ENCODE measurements at regions not wholly inside any gene's neighbourhood (a gene's known extent, or its start where the extent isn't known, plus 50 kb on each side); places are given as distances from the start of the nearest gene placed in this dataset.

DNA sequence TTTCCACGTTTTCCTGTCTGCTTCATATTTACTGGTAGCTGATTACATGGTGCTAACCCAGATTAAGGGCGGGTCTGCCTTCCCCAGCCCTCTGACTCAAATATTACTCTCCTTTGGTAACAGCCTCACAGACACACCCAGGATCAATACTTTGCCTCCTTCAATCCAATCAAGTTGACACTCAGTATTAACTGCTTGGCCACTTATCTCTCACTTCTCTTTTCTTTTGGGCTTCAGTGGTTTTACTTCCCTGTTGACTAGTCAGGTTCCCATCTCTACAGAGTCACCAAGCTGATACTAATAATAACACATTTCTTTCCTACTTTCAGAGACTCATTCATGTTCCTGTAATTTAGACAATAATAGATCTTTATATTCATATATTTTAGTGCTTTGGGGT lies 302.2 kb upstream of the MAP2 start:
- Histone ChIP-seq H2AFZ (ENCODE audit: low read length) (no peak overlapping the region), H3K4me2 (ENCODE audit: insufficient read depth in 1 of 2, low read depth in 2 of 2, low read length in 2 of 2) (no peak overlapping the region), H3K14ac (ENCODE audit: insufficient read length) (no peak overlapping the region), H3K79me2 (ENCODE audit: control insufficient read depth in 1 of 2, insufficient read depth in 2 of 2, low read length in 2 of 2) (no peaks in the 10 kb centered on the region), H3K18ac (ENCODE audit: extremely low read depth, low read length) (no peak overlapping the region), H3K4me1 (replicated peaks in 1 of 4; ENCODE audit: control insufficient read depth in 3 of 4, insufficient read depth in 4 of 4, low read length in 3 of 4) (no peaks in the 10 kb centered on the region), H3K4me3 (ENCODE audit: extremely low read depth in 1 of 4, insufficient read depth in 2 of 4, low read depth in 3 of 4, low read length in 4 of 4) (no peak overlapping the region), H2BK12ac (ENCODE audit: low read depth, low read length) (no peak overlapping the region), H3K27me3 (replicated peaks in 1 of 4; ENCODE audit: control insufficient read depth in 3 of 4, extremely low read depth in 1 of 4, insufficient read depth in 3 of 4, low read length in 3 of 4) (no peaks in the 10 kb centered on the region), H3K4ac (replicated peaks; ENCODE audit: insufficient read length, low read depth, low read length) (no peak overlapping the region), H3K56ac (replicated peaks; ENCODE audit: insufficient read length, low read depth, low read length) (no peak overlapping the region), H3K23me2 (ENCODE audit: low read depth, low read length) (no peaks in the 10 kb centered on the region), H3K23ac (ENCODE audit: insufficient read length) (no peak overlapping the region), H4K8ac (ENCODE audit: extremely low read depth, insufficient read depth, low read length) (no peak overlapping the region), H2BK5ac (ENCODE audit: low read depth, low read length) (no peak overlapping the region), H2BK20ac (ENCODE audit: low read length) (no peak overlapping the region), H3K9me3 (ENCODE audit: insufficient read depth in 2 of 2, low read depth in 1 of 2, low read length in 1 of 2) (no peaks in the 10 kb centered on the region), H3K79me1 (ENCODE audit: low read depth, low read length) (no peaks in the 10 kb centered on the region), H3K9ac (replicated peaks in 1 of 4; ENCODE audit: extremely low read depth in 1 of 4, low read depth in 3 of 4, low read length in 3 of 4) (no peak overlapping the region), H4K91ac (replicated peaks; ENCODE audit: insufficient read length, low read length) (no peak overlapping the region), H3K27ac (ENCODE audit: low read depth, low read length) (no peak overlapping the region), H3K36me3 (ENCODE audit: control insufficient read depth in 2 of 4, insufficient read depth in 4 of 4, low read length in 3 of 4) (no peaks in the 10 kb centered on the region; a peak in 1 of 8 replicates), H2BK120ac (replicated peaks; ENCODE audit: low read depth, low read length) (no peak overlapping the region), H4K20me1 (replicated peaks in 1 of 2; ENCODE audit: control insufficient read depth in 1 of 2, insufficient read depth in 2 of 2, low read length in 2 of 2) (no peaks in the 10 kb centered on the region), H2AK5ac (ENCODE audit: low read depth, low read length) (no peak overlapping the region), H2BK15ac (ENCODE audit: low read length) (no peak overlapping the region), H4K5ac (ENCODE audit: insufficient read length, low read depth, low read length) (no peak overlapping the region)
- FAIRE-seq (no peak), DNase-seq (ENCODE audit: low read depth in 1 of 2, low spot score in 2 of 2) (no peak)
- no peak for TF ChIP-seq SAP30 (IDR thresholded peaks at IDR 0.05; ENCODE audit: insufficient read depth, insufficient replicate concordance, low read length)
- TF ChIP-seq GTF2F1 (IDR thresholded peaks at IDR 0.05; ENCODE audit: borderline replicate concordance, low read depth, low read length) = no peak
- no peak for TF ChIP-seq SRF (IDR thresholded peaks at IDR 0.05; ENCODE audit: low read depth, low read length)
- TF ChIP-seq KDM1A (IDR thresholded peaks at IDR 0.05; ENCODE audit: borderline replicate concordance, low read length) = no peak
- TF ChIP-seq SP4 (IDR thresholded peaks at IDR 0.05; ENCODE audit: low read length) = no peak
- no peak for TF ChIP-seq RBBP5 (IDR thresholded peaks at IDR 0.05; ENCODE audit: borderline replicate concordance, low read depth, low read length)
- no peak for TF ChIP-seq GABPA (IDR thresholded peaks at IDR 0.05; ENCODE audit: borderline replicate concordance, insufficient read depth, low read length)
- no peak for TF ChIP-seq POU5F1 (IDR thresholded peaks at IDR 0.05; ENCODE audit: low read depth, low read length)
- no peak for TF ChIP-seq EGR1 (IDR thresholded peaks at IDR 0.05; ENCODE audit: borderline replicate concordance, low read depth, low read length)
- TF ChIP-seq JUN (IDR thresholded peaks at IDR 0.05; ENCODE audit: low read depth, low read length) = no peak
- no peak for TF ChIP-seq RNF2 (IDR thresholded peaks at IDR 0.05; ENCODE audit: borderline replicate concordance, low read depth, low read length, missing control alignments, poor library complexity, severe bottlenecking)
- no peak for TF ChIP-seq RXRA (IDR thresholded peaks at IDR 0.05; ENCODE audit: insufficient read depth, low read depth, low read length)
- ChIA-PET POLR2A (ENCODE audit: partially characterized antibody) (no interaction called here), CTCF (ENCODE audit: partially characterized antibody) (interaction anchor here (0.6 kb wide), 1 partner anchor 439 kb away, joined by 3 read pairs; no protein-coding TSS in a partner anchor)
- 91% methylated on average over 2 of the region's 2 CpGs; no CpG with 5 or more reads in 1 of the 2 experiments for WGBS, 2 experiments (ENCODE audit: extremely low coverage in 1 of 2, insufficient coverage in 1 of 2, insufficient read length in 1 of 2, insufficient replicate concordance in 2 of 2, low coverage in 1 of 2, low lambda C conversion rate in 2 of 2, missing lambda C conversion rate in 1 of 2)
